SH-SY5Y (cell line): ENCODE measurements at regions not wholly inside any gene's neighbourhood (a gene's known extent, or its start where the extent isn't known, plus 50 kb on each side); places are given as distances from the start of the nearest gene placed in this dataset.

Experiments used
- GATA2 ChIP-seq: IDR thresholded peaks from 2 replicates; pipeline ENCODE4 v1.6.1; 2011; ENCODE audit warnings: mild to moderate bottlenecking, low read depth, low read length
- GATA3 ChIP-seq: IDR thresholded peaks from 2 replicates; pipeline ENCODE4 v1.6.1; 2011; ENCODE audit warnings: low read depth, mild to moderate bottlenecking, low read length, moderate library complexity

DNA sequence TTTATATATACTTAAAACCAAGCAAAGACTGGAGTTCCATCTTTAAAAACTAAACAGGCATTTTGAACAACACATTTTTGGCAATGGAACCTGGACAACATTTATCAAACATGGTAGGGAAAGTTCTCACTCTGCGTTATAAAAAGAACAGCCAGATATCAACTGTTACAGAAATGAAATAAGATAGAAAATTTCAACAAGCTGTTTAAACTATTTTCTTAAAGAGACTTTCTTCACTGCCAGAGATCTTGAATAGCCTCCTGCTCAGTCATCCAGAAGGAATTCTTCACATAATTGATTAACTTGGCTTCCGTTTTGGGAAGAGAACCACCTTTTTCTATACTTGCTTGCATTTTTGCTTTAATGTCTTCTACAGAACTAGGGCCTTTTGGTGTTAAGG is 166.0 kb upstream of the PIK3C3 start:
- TF ChIP-seq GATA3 (no peak), GATA2 (no peak)

DNA sequence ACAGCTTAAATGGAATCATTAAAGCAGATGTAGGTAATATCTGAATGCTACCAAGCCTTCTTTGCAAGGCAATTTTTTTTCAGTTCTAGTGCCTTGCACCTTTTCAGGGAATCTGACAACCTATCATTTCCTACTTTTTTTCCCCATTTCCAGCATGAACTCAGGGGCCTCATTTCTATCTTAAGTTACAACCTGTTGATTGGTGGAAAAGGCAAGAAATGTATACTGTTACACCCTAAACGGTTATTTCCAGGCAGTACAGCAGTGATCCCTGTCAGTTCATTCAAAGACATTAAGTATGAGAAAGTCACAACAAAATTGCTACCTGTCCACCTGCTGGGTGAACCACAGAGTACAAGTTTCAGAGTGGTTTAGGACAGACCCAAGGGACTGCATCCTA is 171.2 kb upstream of the PIK3C3 start:
- TF ChIP-seq GATA3 (no peak), GATA2 (no peak)

- TF ChIP-seq GATA2 (no peak), GATA3 (no peak)
Observed at GRCh38 chr18:41783065-41783818, 171.8 kb upstream of the PIK3C3 start.

DNA sequence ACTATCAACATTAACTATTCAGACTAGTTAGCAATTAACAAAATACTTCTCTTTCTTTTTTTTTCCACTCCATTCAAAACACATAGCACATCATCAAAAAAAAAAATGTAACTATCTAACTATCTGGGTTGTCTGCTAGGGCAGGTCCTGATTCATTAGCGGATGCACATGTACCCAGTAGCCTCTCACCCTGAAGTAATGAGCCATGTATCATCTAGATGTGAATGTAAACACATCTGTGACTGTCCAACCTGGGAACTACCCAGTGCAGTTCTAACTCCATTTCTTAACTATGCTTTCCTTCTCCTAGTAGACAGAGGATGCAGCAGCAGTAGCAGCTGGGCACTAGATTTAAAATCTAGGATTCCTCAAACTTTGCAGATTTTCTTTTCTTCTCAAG is 183.1 kb upstream of the PIK3C3 start:
- TF ChIP-seq GATA2 (no peak), GATA3 (no peak)

GRCh38 chr18:41769265-41769664 is 185.8 kb upstream of the PIK3C3 start:
- TF ChIP-seq GATA3 = no peak
- no peak for TF ChIP-seq GATA2

GRCh38 chr18:41768467-41768866 is 186.6 kb upstream of the PIK3C3 start:
- TF ChIP-seq GATA3 = no peak
- TF ChIP-seq GATA2 = no peak

DNA sequence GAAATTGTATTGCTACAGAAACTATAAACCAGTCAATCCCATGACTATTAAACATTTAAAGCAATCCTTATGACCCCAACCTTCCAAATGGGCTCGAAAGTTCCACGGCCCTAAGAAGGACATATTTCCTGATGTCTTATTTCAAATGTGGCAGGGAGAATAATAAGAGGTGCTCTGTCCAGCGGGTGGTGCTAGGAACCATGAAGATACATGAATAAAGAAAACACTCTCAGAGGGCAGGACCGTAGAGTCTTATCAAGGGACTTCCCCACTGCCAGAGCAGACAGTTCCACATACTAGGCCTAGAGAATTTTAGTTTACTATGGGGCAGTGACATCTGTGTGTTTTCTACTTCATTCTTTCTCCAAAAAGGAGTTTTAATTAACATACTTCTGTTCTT is 187.1 kb upstream of the PIK3C3 start:
- no peak for TF ChIP-seq GATA3
- no peak for TF ChIP-seq GATA2

GRCh38 chr18:41765460-41765859 is 189.6 kb upstream of the PIK3C3 start:
- TF ChIP-seq GATA2 (no peak), GATA3 (no peak)

- TF ChIP-seq GATA3 (no peak), GATA2 (no peak)
Observed at GRCh38 chr18:41763361-41763760, 191.7 kb upstream of the PIK3C3 start.

- TF ChIP-seq GATA2 (no peak), GATA3 (no peak)
Observed at GRCh38 chr18:41761333-41762018, 193.6 kb upstream of the PIK3C3 start.

DNA sequence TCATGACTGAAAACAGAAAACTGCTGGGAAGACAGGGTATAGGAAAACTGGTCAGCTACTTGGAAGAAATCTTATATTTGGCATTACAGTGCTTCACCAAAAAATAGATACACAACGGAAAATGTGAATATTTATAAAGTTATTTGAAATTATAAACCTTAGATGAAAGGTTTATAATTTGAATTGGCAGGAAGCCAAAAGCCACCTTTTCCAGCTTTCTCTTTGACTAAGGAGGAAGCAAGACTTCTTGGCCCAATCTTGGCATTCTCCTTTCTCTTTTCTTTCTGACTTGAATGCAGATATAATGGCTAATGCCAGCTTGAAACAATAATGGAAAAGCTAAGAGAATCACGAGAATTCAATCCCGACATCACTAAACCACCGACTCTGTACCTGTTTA is 196.5 kb upstream of the PIK3C3 start:
- no peak for TF ChIP-seq GATA2
- TF ChIP-seq GATA3 = no peak

DNA sequence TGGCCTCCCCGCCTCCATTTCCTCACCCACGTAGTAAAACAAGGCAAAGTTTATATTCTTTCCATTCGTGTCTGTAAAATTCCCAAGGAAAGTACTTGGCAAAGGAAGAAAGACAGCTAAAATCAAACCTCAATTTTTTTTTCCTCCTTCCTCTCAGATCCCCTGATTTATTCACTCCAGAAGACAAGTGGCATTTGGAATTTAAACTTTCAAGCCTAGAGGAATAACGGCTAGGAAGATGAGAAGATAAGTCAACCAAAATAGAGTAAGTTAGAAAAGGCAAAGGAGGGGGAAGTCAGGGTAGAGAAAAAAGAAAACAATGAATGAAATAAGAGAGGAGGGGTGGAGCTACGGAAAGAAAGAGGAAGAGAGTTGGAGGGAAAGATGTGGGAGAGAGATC is 198.9 kb upstream of the PIK3C3 start:
- TF ChIP-seq GATA3 (no peak), GATA2 (no peak)

DNA sequence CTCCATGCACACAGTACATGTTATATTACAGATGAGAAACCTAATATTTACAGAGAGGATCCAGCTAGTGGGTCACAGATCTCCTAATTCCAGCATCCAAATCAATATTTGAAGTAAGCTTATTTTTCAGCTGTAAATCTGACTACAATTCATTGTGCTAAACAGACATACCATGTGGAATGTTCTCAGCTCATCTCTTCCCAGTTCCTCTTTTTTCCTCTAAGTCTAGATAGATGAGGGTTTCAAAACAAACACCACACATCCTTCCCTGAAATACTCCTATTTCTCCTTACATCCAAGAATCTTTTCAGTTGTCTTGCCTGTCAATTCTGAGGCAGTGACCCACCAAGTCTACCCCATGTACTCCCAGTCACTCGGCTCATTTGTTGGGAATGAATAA is 200.7 kb upstream of the PIK3C3 start:
- TF ChIP-seq GATA3 (no peak), GATA2 (no peak)

- TF ChIP-seq GATA3 (no peak), GATA2 (no peak)
Observed at GRCh38 chr18:41753826-41754225, 201.2 kb upstream of the PIK3C3 start.

- TF ChIP-seq GATA3 (no peak), GATA2 (no peak)
Observed at GRCh38 chr18:41752826-41753225, 202.2 kb upstream of the PIK3C3 start.
